ENCODE measurements at regions not wholly inside any gene's neighbourhood (a gene's known extent, or its start where the extent isn't known, plus 50 kb on each side); places are given as distances from the start of the nearest gene placed in this dataset.
"Not testable (repeated sequence)": the region's sequence is repeated elsewhere in the genome, so short reads cannot be mapped to it uniquely, and the experiment has no call there.

DNA sequence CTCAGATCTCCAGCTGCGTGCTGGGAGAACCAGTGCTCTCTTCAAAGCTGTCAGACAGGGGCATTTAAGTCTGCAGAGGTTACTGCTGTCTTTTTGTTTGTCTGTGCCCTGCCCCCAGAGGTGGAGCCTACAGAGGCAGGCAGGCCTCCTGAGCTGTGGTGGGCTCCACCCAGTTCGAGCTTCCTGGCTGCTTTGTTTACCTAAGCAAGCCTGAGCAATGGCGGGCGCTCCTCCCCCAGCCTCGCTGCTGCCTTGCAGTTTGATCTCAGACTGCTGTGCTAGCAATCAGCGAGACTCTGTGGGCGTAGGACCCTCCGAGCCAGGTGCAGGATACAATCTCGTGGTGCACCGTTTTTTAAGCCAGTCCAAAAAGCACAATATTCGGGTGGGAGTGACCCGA, 864.4 kb downstream of the GBE1 start:
- not testable (repeated sequence) for DNase-seq

DNA sequence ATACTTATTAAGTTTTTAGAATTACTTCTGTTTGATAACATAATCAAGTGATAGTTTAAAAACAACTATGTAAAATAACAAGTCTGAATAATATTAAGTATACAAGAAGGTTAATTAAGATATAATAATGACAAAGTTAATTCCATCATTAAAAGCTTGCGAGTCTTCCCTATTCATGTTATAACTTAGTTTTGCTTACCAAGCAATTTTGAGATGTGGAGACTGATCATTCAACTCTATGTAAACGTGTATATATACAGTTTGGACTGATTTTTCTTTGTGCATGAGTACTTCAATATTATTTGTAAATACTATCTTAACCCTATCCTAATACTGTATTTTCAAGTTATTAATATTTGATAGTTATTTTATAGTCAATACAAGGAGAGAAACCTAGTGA, 870.9 kb downstream of the GBE1 start:
- no peak for DNase-seq

DNA sequence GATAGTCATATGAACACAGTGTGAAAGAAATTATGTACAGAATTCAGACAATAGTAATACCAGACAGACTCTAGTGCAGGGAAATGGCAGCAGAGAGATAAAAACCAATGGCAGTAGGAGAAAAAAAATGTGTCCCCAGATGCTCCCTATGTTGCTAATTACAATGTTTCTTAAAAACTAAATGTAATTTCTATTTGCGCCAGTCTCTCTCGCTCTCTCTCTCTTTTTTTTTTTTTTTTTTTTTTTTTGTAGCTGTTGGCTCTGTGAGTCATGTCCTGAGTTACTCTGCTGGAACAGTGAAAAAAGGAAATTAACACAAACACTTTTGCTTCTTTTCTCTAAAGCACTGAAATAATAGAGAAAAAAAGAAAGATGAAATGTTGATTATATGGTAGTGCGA, 871.9 kb downstream of the GBE1 start:
- no peak for DNase-seq

DNA sequence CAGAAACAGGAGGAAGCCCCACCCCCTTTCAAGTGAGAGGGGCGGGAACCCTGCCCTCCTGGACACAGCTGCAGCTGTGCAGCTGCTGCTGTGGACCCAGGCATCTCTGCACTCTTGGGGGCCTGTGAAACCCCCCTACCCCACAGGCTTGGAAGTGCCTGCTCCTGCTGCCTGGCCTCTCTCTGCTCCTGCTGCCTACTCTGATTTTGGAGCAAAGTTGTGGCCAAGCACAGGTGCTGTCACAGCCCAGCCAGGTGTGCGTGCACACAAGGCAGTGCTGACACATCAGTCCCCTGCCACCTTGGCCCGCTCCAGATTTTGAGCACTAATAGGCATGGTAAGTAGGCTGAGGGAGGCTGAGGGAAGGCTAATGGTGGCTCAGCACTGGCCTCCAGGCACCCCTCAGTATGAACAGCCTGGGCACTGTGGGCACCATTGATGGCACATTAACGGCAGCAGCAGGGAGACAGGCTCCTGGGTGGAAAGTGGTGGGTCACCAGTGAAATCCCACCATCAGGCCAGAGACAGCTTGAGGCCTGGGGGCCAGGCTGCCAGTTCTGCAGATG, 890.9 kb downstream of the GBE1 start:
- DNase-seq = no peak

DNA sequence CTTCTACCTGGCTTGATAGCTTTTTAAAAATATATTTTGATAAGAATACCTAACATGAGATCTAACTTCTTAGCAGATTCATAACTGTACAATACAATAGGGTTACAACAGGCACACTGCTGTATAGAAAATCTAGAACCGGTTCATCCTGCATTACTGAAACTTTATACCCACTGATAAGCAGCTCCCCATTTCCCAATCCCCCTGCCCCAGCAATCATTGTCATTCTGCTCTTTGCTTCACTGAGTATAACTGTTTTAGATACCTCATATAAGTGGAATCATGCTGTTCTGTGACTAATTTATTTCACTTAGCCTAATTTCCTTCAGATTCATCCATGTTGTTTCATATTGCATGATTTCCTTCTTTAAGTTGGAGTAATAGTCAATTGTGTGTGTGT, 906.0 kb downstream of the GBE1 start:
- DNase-seq = no peak

DNA sequence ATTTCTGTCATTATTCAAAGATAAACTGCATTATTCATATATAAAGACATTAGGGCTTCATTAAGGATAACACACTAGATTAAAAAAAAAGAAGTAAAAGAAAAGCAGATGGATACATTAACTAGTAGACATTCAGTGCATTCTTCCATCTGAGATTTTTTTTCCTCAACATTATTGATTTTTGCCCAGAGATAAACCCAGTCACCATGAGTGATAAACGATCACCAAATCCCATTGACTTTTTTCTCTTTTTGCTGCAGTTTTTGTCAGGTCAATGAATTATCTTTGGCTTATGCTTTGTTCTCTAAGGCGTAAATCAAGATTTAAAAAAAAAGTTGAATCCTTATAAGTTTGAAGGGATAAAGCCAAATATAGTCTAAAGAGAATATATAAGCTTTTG, 925.0 kb downstream of the GBE1 start:
- no peak for DNase-seq

DNA sequence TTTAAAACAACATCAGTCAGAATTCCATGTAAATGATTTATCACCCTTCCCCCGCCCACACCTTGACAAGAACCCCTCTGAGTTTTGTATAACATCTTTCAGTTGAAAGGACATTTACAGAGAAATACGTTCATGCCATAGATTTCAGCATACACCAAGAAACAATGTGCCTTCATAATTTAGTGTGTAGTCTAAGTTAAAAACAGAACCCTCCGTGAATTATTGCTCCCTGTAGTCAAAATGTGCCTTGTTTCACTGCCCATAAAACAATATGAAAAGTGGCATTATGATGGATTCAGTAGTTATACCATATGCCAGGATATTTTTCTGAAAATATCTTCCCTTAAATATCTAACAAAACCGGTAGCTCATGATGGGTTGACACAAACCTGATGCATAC, 953.9 kb downstream of the GBE1 start:
- no peak for DNase-seq

DNA sequence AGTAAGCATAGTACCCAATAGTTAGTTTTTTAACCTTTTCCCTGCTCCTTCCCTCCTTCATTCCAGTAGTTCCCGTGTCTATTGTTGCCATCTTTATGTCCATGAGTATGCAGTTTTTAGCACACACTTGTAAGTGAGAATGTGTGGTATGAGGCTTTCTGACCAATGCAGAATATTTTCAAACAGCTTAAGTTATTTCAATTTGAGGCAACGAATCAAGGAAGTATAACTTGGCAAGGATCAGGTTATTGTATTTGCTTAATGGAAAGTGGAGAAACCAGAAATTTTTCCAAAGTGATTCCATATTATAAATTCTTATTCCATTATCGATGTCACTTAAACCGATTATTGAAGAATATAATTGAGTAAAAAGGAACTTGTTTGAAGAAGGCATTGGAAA, 954.8 kb downstream of the GBE1 start:
- no peak for DNase-seq

DNA sequence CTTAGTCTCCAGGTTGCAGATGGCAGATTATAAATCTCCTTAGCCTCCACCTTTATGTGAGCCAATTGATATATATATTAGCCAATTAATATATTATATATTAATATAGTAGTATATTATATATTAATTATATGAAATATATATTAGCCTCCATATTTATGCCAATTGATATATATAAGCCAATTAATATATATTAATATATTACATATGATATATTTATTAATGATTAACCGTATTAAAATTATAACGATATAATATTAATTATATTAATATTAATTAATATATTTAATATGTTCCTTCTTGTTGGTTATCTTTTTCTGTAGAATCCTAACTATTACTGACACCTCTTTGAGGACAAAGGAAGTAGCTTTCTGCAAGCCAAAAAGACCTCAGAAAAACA, 972.5 kb downstream of the GBE1 start:
- DNase-seq = no peak

DNA sequence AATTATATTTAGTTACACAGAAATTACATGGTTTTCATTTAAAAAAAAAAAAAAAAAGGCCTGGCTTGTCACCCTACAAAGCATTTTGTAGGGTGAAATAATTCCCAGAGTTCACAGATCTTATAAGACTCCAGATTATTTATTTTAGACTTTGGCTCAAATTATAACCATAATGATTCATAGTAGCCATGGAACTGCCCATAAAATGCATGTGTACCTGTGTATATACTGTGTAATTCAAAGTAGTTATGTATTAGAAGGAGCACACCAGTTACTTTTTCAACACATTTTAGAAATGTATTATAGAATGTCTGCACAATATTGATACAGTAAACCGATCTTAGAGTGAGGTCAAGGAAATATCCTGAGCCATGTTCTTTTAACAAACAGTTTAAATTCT, 975.6 kb downstream of the GBE1 start:
- no peak for DNase-seq

DNA sequence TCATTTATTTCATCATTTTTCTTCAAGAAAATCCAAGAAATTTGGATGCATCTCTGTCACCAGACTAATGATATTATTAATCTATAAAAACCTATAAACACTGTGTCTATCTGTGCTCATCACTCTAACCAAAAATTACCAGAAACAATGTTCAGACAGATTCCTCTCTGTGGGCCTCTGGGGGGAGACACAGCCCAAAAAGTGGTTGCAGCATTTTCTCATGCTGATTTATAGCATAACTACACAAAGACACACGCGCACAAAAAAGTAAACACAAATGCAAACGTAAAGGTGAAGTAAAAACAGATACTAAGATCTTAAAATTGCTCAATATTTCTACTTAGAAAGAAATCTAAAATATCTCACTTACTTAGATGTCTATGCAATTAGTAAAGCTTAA, 976.0 kb downstream of the GBE1 start:
- DNase-seq = peak; percentile 11 to 34

DNA sequence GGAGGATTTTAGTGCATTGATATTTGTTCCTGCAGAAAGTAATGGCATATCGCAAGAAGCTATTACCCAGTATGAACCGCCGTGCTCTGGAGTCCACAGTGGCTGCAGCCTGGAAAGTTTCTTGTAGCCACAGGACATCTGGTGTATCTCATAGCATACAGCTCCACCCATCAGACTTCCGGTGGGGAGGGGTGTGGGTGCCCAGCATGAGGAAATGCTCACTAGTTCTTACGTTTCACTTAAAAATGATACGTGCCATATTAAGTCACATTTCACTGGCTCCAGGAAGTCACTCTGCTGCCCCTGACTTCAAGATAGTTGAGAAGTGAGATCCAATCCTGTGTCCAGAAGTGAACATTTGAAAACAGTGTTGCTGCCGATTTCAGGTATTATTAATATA, 990.4 kb downstream of the GBE1 start:
- DNase-seq = peak; percentile 21

DNA sequence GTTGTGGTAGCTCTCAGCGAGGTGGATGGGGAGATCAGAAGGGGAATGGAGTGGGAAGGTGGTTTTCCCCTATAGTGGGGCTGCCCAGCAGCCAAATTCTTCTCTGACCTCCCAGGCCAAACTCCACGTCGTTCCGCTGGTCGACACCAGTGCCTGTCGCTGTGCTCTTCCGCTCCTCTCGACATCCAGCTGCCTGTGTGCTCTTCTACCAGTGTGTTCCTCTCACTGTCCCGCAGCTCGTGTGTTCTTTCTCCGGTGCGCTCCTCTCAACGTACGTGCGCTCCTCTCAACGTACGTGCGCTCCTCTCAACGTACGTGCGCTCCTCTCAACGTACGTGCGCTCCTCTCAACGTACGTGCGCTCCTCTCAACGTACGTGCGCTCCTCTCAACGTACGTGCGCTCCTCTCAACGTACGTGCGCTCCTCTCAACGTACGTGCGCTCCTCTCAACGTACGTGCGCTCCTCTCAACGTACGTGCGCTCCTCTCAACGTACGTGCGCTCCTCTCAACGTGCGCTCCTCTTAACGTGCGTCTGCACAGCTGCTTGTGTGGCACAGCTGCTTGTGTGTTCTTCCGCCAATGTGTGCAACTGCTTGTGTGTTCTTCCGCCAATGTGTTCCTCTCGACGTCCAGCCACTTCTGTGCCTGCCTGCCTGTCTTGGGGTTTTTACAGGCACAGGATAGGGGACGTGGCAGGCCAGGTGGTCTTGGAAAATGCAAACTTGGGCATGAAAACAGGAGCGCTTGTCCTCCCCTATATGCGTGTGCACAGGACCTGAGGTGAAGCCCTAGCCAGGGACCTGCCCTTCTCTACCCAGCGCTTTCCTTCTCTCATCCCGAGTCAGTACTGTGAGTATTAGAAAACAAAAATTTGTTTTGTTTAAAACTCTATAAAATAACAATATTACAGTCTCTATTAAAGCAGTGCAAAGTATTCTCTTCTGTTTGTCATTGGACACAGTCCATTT, 991.1 kb downstream of the GBE1 start:
- no peak for DNase-seq

DNA sequence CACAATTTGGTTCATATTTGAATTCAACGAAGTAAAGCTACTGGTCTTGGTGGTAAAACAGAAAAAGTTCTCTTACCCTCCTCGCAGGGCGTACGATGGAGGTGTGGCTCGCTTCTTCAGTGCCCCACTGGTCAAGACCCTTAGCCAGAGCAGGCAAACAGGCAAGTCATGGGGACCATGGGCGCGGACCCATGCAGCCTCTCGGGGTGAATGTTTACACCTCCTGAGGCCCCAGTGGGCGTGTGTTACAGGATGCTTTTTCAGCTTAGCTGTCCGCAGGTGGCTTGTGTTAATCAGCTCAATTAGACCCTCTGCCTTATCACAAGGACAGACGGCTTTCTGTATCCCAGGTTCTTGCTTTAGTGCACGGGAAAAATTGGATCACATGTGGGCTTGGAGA, 991.8 kb downstream of the GBE1 start:
- no peak for DNase-seq

DNA sequence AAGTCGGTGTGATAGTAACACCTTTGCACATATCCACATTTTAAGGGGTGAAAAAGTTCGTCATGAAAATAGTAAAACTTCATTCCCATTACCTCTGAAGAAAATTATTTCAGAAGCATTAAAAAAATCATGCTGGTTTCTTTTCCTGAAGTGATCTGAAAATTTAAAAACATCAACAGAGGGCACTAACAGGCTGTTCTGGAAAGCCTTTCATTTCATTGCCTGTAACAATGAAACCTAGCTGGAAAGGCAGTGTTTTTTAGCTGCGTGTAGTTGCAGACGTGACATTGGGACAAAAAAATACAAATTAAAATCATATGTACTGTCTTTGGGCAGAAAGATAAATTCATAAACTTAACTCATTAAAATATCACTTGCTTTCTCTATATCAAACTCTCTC, 993.8 kb downstream of the GBE1 start:
- DNase-seq = peak in 1 of 2 experiments; percentile 13

DNA sequence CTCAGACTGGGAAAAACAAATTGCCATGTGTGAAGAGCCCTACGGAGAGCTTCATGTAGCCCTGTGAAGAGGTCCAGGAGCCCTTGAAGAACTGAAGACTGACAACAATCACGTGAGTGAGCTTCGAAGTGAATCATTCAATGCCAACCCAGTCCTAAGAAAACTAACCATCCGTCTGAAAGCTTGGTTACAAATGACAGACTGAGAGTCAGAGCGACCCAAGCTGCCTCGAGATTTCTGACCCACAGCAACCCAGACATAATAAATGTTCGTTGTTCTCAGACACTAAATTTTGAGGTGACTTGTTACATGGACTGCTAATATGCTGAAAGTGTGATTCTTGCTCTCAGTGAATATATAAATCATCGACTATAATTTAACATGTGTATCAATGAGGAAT, 987.2 kb upstream of the ROBO1 start:
- DNase-seq = no peak

DNA sequence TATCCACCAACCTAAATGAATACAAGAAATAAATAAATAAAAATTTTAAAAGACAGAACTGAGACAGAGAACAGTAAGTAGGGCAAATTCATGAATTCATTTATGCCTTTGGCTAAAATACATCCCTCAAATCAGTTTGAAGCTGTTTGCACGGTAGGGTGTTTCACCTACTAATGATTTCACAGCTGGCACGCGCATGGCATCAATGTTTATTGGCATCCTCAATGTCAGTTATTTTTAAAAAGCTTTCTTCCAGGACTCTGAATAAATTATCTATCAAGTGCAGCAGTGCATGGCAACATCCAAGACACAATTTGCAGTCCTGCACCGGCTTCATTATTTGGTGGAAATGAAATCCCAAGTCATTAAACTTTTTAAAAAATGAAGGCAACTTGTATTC, 985.2 kb upstream of the ROBO1 start:
- DNase-seq = no peak

DNA sequence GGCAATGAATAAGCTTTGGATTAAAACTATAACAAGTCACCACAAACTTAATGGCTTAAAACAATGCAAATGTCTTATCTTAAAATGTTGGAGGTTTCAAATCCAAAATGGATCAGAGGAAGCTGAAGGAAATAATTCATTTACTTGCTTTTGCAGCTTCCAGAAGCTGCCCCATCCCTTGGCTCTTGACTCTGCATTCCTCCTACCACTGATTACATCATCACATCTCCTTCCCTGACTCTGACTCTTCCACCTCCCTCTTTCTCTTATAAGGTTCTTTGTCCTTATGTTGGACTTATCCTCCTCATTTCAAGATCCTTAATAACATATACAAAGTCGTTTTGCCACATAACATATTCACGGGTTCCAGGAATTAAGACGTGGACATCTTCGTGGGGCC, 982.8 kb upstream of the ROBO1 start:
- no peak for DNase-seq

DNA sequence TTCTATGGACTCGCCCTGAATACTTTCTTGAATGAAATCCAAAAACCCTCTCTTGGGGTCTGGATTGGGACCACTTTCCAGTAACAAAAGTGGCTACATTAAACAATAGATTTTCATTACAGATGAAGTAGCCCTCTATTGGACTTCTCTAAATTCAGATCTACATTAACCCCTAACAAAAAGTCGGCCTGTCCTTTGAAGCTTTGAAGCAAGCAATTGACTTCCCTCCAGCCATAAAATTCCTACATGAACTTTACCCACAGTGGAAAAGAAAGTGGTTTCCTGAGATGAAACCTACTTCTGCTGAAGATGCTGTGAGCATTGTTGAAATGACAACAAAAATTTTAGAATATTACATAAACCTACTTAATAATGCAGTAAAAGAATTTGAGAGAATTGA, 967.1 kb upstream of the ROBO1 start:
- DNase-seq = no peak

DNA sequence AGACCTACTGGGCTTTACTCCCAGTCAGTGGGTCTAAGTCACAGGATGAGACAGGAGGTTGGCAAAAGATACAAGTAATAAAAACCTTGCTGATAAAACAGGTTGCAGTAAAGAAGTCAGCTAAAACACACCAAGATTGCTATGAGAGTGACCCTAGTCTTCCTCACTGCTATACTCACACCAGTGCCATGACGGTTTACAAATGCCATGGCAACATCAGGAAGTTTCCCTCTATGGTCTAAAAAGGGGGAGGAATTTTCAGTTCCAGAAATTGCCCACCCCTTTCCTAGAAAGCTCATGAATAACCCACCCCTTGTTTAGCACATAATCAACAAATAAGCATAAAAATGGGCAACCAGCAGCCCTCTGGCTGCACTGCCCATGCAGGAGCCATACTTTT, 966.7 kb upstream of the ROBO1 start:
- no peak for DNase-seq

DNA sequence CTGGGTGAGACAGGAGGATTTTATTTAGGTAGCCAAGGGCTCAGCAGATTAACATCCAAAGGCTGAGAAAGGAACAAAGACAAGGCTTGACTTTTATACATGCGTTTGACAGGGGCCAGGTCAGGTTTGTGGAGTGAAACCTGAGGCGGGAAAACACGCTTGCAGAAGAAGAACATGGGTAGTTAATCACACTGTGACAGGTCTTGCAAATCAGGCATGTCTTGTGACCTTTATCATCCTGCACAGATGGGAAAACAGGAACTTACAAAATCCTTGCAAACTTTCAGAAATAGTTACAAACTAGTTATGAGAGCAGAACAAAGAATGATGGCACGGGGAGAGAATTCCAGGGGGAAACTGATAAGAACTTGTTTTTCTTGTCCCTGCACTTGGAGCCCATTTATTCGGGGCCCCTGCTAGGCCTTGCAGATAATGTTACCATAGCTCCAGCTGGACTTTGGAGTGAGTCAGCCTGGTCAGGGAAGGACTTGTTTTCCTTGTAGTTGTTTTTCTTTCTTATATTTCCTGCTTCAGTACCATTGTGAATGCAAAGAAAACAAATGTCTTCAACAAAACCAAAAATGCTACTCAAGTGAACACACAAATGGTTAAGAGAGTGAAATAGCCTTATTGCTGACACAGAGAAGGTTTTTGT, 965.9 kb upstream of the ROBO1 start:
- DNase-seq = peak; percentile 57 to 70

DNA sequence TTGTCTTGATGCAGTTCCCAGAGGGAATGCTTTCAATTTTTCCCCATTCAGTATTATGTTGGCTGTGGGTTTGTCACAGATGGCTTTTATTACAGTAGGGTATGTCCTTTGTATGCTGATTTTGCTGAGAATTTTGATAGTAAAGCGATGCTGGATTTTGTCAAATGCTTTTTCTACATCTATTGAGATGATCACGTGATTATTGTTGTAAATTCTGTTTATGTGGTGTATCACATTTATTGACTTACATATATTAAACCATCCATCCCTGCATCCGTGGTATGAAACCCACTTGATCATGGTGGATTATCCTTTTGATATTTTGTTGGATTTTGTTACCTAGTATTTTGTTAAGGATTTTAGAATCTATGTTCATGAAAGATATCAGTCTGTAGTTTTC, 959.8 kb upstream of the ROBO1 start:
- not testable (repeated sequence) for DNase-seq

DNA sequence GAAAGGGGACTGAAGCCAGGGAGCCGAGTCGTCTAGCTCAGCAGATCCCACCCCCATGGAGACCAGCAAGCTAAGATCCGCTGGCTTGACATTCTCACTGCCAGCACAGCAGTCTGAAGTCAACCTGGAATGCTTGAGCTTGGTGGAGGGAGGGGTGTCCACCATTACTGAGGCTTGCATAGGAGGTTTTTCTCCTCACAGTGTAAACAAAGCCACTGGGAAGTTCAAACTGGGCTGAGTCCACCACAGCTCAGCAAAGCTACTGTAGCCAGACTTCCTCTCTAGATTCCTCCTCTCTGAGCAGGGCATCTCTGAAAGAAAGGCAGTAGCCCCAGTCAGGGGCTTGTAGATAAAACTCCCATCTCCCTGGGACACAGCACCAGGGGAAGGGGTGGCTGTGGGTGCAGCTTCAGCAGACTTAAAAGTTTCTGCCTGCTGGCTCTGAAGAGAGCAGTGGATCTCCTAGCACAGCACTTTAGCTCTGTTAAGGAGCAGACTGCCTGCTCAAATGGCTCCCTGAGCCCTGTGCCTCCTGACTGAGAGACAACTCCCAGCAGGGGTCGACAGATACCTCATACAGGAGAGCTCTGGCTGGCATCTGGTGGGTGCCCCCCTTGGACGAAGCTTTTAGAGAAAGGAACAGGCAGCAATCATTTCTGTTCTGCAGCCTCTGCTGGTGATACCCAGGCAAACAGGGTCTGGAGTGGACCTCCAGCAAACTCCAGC, 942.0 kb upstream of the ROBO1 start:
- not testable (repeated sequence) for DNase-seq

All from Kasumi-1 (cell line).